Hepatocyte (in vitro differentiated cells): ENCODE measurements at regions not wholly inside any gene's neighbourhood (a gene's known extent, or its start where the extent isn't known, plus 50 kb on each side); places are given as distances from the start of the nearest gene placed in this dataset.
A peak's percentile ranks its signal among the peaks of the same experiment; 100 is the strongest.

ENCODE experiments used
- DNase-seq: peaks from one replicate; pipeline ENCODE4 v3.0.0-alpha.2; 2016; ENCODE audit warnings: low spot score
- H2AFZ ChIP-seq: fragments of 200-600 bp; sonication (generic); 2 replicates; pipeline ENCODE4 v1.6.0; 2016; ENCODE audit warnings: antibody characterized with exemption, mild to moderate bottlenecking
- H3K27ac ChIP-seq: fragments of 200-600 bp; sonication (generic); 2 replicates; pipeline ENCODE4 v1.5.1; 2016; ENCODE audit warnings: mild to moderate bottlenecking
- H3K27me3 ChIP-seq: fragments of 200-600 bp; sonication (generic); 2 replicates; pipeline ENCODE4 v1.6.1; 2016
- H3K36me3 ChIP-seq: fragments of 200-600 bp; sonication (generic); replicated peaks from 2 replicates; pipeline ENCODE4 v1.5.1; 2016; ENCODE audit warnings: low read depth; ENCODE audit not compliant: insufficient read depth
- H3K4me1 ChIP-seq: fragments of 200-600 bp; sonication (generic); 2 replicates; pipeline ENCODE4 v1.5.1; 2016; ENCODE audit warnings: mild to moderate bottlenecking, moderate library complexity; ENCODE audit not compliant: insufficient read depth
- H3K4me2 ChIP-seq: fragments of 200-600 bp; sonication (generic); 2 replicates; pipeline ENCODE4 v1.6.0; 2016
- H3K4me3 ChIP-seq: fragments of 200-600 bp; sonication (generic); 2 replicates; pipeline ENCODE4 v1.5.1; 2016; ENCODE audit warnings: mild to moderate bottlenecking
- H3K79me2 ChIP-seq: fragments of 200-600 bp; sonication (generic); 2 replicates; pipeline ENCODE4 v1.6.0; 2017; ENCODE audit warnings: mild to moderate bottlenecking
- H3K9me2 ChIP-seq: fragments of 200-600 bp; sonication (generic); replicated peaks from 2 replicates; pipeline ENCODE4 v1.6.0; 2017; ENCODE audit warnings: mild to moderate bottlenecking; ENCODE audit not compliant: insufficient read depth
- H3K9me3 ChIP-seq: fragments of 200-600 bp; sonication (generic); 2 replicates; pipeline ENCODE4 v1.5.1; 2016; ENCODE audit warnings: low read depth, mild to moderate bottlenecking
- H4K20me1 ChIP-seq: fragments of 200-600 bp; sonication (generic); 2 replicates; pipeline ENCODE4 v1.6.0; 2016; ENCODE audit warnings: mild to moderate bottlenecking; ENCODE audit not compliant: insufficient read depth, poor library complexity, severe bottlenecking
- EZH2 ChIP-seq: fragments of 200-600 bp; sonication (generic); IDR thresholded peaks from 2 replicates; pipeline ENCODE4 v1.6.1; 2016; ENCODE audit warnings: antibody characterized with exemption, mild to moderate bottlenecking, borderline replicate concordance
- EZH2phosphoT487 ChIP-seq: fragments of 200-600 bp; sonication (generic); IDR thresholded peaks from one replicate; pipeline ENCODE4 v1.6.1; 2018; ENCODE audit warnings: antibody characterized with exemption, mild to moderate bottlenecking, low read depth, moderate library complexity; ENCODE audit not compliant: unreplicated experiment, severe bottlenecking
- WGBS: methylation state at CpG from one replicate; pipeline ENCODE4 v1.1.6; 2016; ENCODE audit warnings: low lambda C conversion rate; ENCODE audit errors: missing lambda C conversion rate; 5-methylcytosine and 5-hydroxymethylcytosine counted together
- TF ChIP-seq, protein P1 (sequence below): fragments of 200-600 bp; sonication (generic); IDR thresholded peaks from 2 replicates; pipeline ENCODE4 v1.5.1; 2016; ENCODE audit warnings: antibody characterized with exemption, mild to moderate bottlenecking; ENCODE audit not compliant: poor library complexity

DNA sequence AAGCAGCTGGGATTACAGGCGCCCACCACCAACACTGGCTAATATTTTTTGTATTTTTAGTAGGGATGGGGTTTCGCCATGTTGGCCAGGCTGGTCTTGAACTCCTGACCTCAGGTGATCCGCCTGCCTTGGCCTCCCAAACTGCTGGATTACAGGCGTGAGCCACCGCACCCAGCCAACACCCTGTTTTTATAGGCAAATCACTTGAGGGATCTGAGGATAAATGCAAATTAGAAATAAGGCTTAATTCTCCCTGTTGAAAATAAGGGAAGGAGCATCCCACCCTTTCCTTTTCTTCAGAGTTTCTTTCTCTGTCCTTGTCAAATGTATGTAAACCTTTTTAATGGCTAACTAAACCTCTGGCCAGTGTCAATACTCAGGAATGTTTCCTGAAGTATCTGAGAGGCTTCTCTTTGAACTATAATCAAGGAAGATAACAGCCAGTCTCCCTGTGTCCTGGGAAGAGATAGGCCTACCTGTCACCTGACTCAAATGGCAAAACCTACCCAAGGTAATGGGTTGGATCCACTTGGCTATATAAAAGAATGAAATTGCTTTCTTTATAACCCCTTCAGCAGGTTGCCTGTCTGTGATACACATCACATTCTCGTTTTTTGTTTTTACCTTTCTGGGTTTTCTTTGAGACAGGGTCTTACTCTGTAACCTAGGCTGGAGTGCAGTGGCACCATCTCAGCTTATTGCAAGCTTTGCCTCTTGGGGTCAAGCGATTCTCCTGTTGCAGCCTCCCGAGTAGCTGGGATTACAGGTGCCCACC lies 64.5 kb upstream of the TNFAIP3 start:
- peak overlapping the region; percentile 18 for H3K4me2 ChIP-seq
- no peaks in the 10 kb centered on the region for H3K36me3 ChIP-seq
- H3K9me3 ChIP-seq = no peaks in the 10 kb centered on the region
- H3K27me3 ChIP-seq = no peaks in the 10 kb centered on the region
- H3K79me2 ChIP-seq = no peaks in the 10 kb centered on the region
- H3K27ac ChIP-seq = peak overlapping the region; percentile 86
- H4K20me1 ChIP-seq = no peaks in the 10 kb centered on the region
- H3K4me3 ChIP-seq = no peak overlapping the region
- DNase-seq = peak; percentile 37
- TF ChIP-seq, protein P1, sequence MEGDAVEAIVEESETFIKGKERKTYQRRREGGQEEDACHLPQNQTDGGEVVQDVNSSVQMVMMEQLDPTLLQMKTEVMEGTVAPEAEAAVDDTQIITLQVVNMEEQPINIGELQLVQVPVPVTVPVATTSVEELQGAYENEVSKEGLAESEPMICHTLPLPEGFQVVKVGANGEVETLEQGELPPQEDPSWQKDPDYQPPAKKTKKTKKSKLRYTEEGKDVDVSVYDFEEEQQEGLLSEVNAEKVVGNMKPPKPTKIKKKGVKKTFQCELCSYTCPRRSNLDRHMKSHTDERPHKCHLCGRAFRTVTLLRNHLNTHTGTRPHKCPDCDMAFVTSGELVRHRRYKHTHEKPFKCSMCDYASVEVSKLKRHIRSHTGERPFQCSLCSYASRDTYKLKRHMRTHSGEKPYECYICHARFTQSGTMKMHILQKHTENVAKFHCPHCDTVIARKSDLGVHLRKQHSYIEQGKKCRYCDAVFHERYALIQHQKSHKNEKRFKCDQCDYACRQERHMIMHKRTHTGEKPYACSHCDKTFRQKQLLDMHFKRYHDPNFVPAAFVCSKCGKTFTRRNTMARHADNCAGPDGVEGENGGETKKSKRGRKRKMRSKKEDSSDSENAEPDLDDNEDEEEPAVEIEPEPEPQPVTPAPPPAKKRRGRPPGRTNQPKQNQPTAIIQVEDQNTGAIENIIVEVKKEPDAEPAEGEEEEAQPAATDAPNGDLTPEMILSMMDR = no peak
- no peak for TF ChIP-seq EZH2
- TF ChIP-seq EZH2phosphoT487 = no peak
- peaks cover 31% of the 10 kb centered on the region for H3K4me1 ChIP-seq
- H3K9me2 ChIP-seq = no peaks in the 10 kb centered on the region
- no peak overlapping the region for H2AFZ ChIP-seq
- 73% methylated on average over 8 of the region's 8 CpGs for WGBS

DNA sequence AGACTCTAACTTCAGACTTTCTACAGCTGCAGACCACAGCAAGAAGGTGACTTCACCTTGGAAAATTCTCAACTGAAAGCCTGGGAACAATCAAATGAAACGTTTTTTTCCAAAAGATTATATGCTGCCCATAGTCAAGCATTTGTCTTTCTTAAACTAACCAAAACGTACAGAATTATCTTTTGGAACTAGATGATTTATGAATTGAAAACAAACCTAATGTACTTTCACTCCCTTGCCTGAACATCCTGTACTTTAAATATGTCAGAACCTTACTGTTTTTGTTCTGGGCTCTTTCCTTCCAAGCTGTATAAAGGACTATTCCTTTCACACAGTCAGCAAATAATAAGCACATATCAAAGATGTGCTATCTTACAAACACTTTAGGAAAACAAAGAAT lies 62.4 kb upstream of the TNFAIP3 start:
- H3K4me1 ChIP-seq = peaks cover 34% of the 10 kb centered on the region
- no peaks in the 10 kb centered on the region for H3K27me3 ChIP-seq
- no peak overlapping the region for H2AFZ ChIP-seq
- no peaks in the 10 kb centered on the region for H3K36me3 ChIP-seq
- H3K4me3 ChIP-seq = no peak overlapping the region
- no peak overlapping the region for H3K4me2 ChIP-seq
- no peaks in the 10 kb centered on the region for H4K20me1 ChIP-seq
- H3K79me2 ChIP-seq = no peaks in the 10 kb centered on the region
- no peaks in the 10 kb centered on the region for H3K9me3 ChIP-seq
- no peaks in the 10 kb centered on the region for H3K9me2 ChIP-seq
- TF ChIP-seq EZH2 (no peak), EZH2phosphoT487 (no peak)
- TF ChIP-seq, protein P1 = no peak
- 27% methylated on average over 2 of the region's 2 CpGs for whole genome bisulfite sequencing
- no peak for DNase-seq
- H3K27ac ChIP-seq = peak overlapping the region; percentile 86

DNA sequence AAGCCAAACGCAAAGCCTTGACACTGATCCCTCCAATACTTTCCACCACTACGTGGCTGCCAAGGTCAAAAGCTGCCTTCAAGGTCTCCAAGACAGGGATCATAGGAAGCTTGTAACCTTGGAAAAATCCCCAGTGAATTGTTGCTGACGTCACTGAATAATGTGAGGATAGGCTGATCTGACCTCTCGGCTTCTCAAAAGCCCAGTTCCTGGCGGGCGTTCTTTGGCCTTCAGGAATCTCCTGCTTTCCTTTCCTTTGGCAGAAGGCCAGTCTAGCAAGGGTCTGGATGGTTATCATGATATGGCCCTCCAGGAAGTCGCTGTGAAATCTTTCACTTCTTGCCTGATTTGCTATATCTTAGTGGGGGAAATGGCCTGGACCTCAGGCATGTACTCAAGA lies 61.4 kb upstream of the TNFAIP3 start:
- TF ChIP-seq, protein P1 = no peak
- TF ChIP-seq EZH2phosphoT487 = no peak
- no peak for TF ChIP-seq EZH2
- H3K4me3 ChIP-seq = no peak overlapping the region
- H3K4me1 ChIP-seq = peaks cover 34% of the 10 kb centered on the region
- H3K4me2 ChIP-seq = no peak overlapping the region
- no peaks in the 10 kb centered on the region for H3K9me2 ChIP-seq
- H3K79me2 ChIP-seq = no peaks in the 10 kb centered on the region
- peak overlapping the region; percentile 86 for H3K27ac ChIP-seq
- H2AFZ ChIP-seq = no peak overlapping the region
- peak; percentile 38 for DNase-seq
- H3K9me3 ChIP-seq = no peaks in the 10 kb centered on the region
- no peaks in the 10 kb centered on the region for H3K36me3 ChIP-seq
- H4K20me1 ChIP-seq = no peaks in the 10 kb centered on the region
- H3K27me3 ChIP-seq = no peaks in the 10 kb centered on the region
- 73% methylated on average over 7 of the region's 7 CpGs for WGBS
